ENCODE measurements at regions not wholly inside any gene's neighbourhood (a gene's known extent, or its start where the extent isn't known, plus 50 kb on each side); places are given as distances from the start of the nearest gene placed in this dataset.
"Not testable (repeated sequence)": the region's sequence is repeated elsewhere in the genome, so short reads cannot be mapped to it uniquely, and the experiment has no call there.

GRCh38 chr5:99348597-99348996 is 419.8 kb upstream of the CHD1 start:
- no peak for TF ChIP-seq EZH2 (IDR thresholded peaks at IDR 0.05; ENCODE audit: low read length, missing control alignments)
- Histone ChIP-seq H3K4me3 (replicated peaks in 1 of 4; ENCODE audit: control extremely low read depth in 1 of 4, insufficient read depth in 1 of 4, low read depth in 3 of 4, low read length in 4 of 4) (no peak overlapping the region), H3K4me1 (ENCODE audit: control insufficient read depth, extremely low read depth, insufficient read depth, low read length) (no peaks in the 10 kb centered on the region), H3K27ac (ENCODE audit: insufficient read depth, low read length) (no peak overlapping the region), H3K27me3 (ENCODE audit: control insufficient read depth, insufficient read depth, low read length) (no peaks in the 10 kb centered on the region), H3K9me3 (ENCODE audit: control insufficient read depth, insufficient read depth, low read depth, low read length) (no peaks in the 10 kb centered on the region), H3K36me3 (ENCODE audit: control insufficient read depth, insufficient read depth, low read length) (no peaks in the 10 kb centered on the region), H2AFZ (ENCODE audit: low read length) (no peak overlapping the region), H3K79me2 (ENCODE audit: control insufficient read depth, insufficient read depth, low read length) (no peaks in the 10 kb centered on the region), H4K20me1 (ENCODE audit: control insufficient read depth, extremely low read depth, insufficient read depth, low read length) (no peaks in the 10 kb centered on the region), H3K9ac (ENCODE audit: insufficient read depth, low read length) (no peak overlapping the region), H3K4me2 (ENCODE audit: extremely low read depth, insufficient read depth, low read length) (no peak overlapping the region)
- DNase-seq (ENCODE audit: low read depth in 2 of 2) = no peak

GRCh38 chr5:99339758-99340157 is 411.0 kb upstream of the CHD1 start:
- not testable (repeated sequence) for H3K27ac ChIP-seq (ENCODE audit: insufficient read depth, low read length); H3K9ac ChIP-seq (ENCODE audit: insufficient read depth, low read length); DNase-seq (ENCODE audit: low read depth in 2 of 2); H3K36me3 ChIP-seq (ENCODE audit: control insufficient read depth, insufficient read depth, low read length); H3K27me3 ChIP-seq (ENCODE audit: control insufficient read depth, insufficient read depth, low read length); H3K9me3 ChIP-seq (ENCODE audit: control insufficient read depth, insufficient read depth, low read depth, low read length); H2AFZ ChIP-seq (ENCODE audit: low read length); H3K79me2 ChIP-seq (ENCODE audit: control insufficient read depth, insufficient read depth, low read length); H3K4me1 ChIP-seq (ENCODE audit: control insufficient read depth, extremely low read depth, insufficient read depth, low read length); H4K20me1 ChIP-seq (ENCODE audit: control insufficient read depth, extremely low read depth, insufficient read depth, low read length); H3K4me2 ChIP-seq (ENCODE audit: extremely low read depth, insufficient read depth, low read length); H3K4me3 ChIP-seq (replicated peaks in 1 of 4; ENCODE audit: control extremely low read depth in 1 of 4, insufficient read depth in 1 of 4, low read depth in 3 of 4, low read length in 4 of 4)

GRCh38 chr5:99334936-99335335 is 406.1 kb upstream of the CHD1 start:
- no peak overlapping the region for H3K4me2 ChIP-seq (ENCODE audit: extremely low read depth, insufficient read depth, low read length)
- H4K20me1 ChIP-seq (ENCODE audit: control insufficient read depth, extremely low read depth, insufficient read depth, low read length) = no peaks in the 10 kb centered on the region
- H3K27me3 ChIP-seq (ENCODE audit: control insufficient read depth, insufficient read depth, low read length) = no peaks in the 10 kb centered on the region
- no peak for DNase-seq (ENCODE audit: low read depth in 2 of 2)
- no peak overlapping the region for H3K27ac ChIP-seq (ENCODE audit: insufficient read depth, low read length)
- no peak overlapping the region for H2AFZ ChIP-seq (ENCODE audit: low read length)
- H3K4me1 ChIP-seq (ENCODE audit: control insufficient read depth, extremely low read depth, insufficient read depth, low read length) = no peaks in the 10 kb centered on the region
- no peak overlapping the region for H3K4me3 ChIP-seq (replicated peaks in 1 of 4; ENCODE audit: control extremely low read depth in 1 of 4, insufficient read depth in 1 of 4, low read depth in 3 of 4, low read length in 4 of 4)
- TF ChIP-seq CTCF (conservative IDR thresholded peaks at IDR 0.05 in 1 of 2, IDR thresholded peaks at IDR 0.05 in 1 of 2; ENCODE audit: low read depth in 1 of 2, low read length in 2 of 2) (no peak), EZH2 (IDR thresholded peaks at IDR 0.05; ENCODE audit: low read length, missing control alignments) (no peak)
- no peaks in the 10 kb centered on the region for H3K79me2 ChIP-seq (ENCODE audit: control insufficient read depth, insufficient read depth, low read length)
- H3K36me3 ChIP-seq (ENCODE audit: control insufficient read depth, insufficient read depth, low read length) = no peaks in the 10 kb centered on the region
- no peak overlapping the region for H3K9ac ChIP-seq (ENCODE audit: insufficient read depth, low read length)
- no peaks in the 10 kb centered on the region for H3K9me3 ChIP-seq (ENCODE audit: control insufficient read depth, insufficient read depth, low read depth, low read length)

- Histone ChIP-seq H4K20me1 (ENCODE audit: control insufficient read depth, extremely low read depth, insufficient read depth, low read length) (no peaks in the 10 kb centered on the region), H3K27ac (ENCODE audit: insufficient read depth, low read length) (no peak overlapping the region), H3K79me2 (ENCODE audit: control insufficient read depth, insufficient read depth, low read length) (no peaks in the 10 kb centered on the region), H3K4me3 (replicated peaks in 1 of 4; ENCODE audit: control extremely low read depth in 1 of 4, insufficient read depth in 1 of 4, low read depth in 3 of 4, low read length in 4 of 4) (no peak overlapping the region), H3K27me3 (ENCODE audit: control insufficient read depth, insufficient read depth, low read length) (no peaks in the 10 kb centered on the region), H3K36me3 (ENCODE audit: control insufficient read depth, insufficient read depth, low read length) (no peaks in the 10 kb centered on the region), H3K9me3 (ENCODE audit: control insufficient read depth, insufficient read depth, low read depth, low read length) (no peaks in the 10 kb centered on the region), H3K4me2 (ENCODE audit: extremely low read depth, insufficient read depth, low read length) (no peak overlapping the region), H2AFZ (ENCODE audit: low read length) (no peak overlapping the region), H3K4me1 (ENCODE audit: control insufficient read depth, extremely low read depth, insufficient read depth, low read length) (no peaks in the 10 kb centered on the region), H3K9ac (ENCODE audit: insufficient read depth, low read length) (no peak overlapping the region)
- no peak for DNase-seq (ENCODE audit: low read depth in 2 of 2)
- TF ChIP-seq CTCF (conservative IDR thresholded peaks at IDR 0.05 in 1 of 2, IDR thresholded peaks at IDR 0.05 in 1 of 2; ENCODE audit: low read depth in 1 of 2, low read length in 2 of 2) (no peak), EZH2 (IDR thresholded peaks at IDR 0.05; ENCODE audit: low read length, missing control alignments) (no peak)
Observed at GRCh38 chr5:99331061-99331460, 402.3 kb upstream of the CHD1 start.

Measured in fibroblast of lung (primary cell).